ENCODE measurements at regions not wholly inside any gene's neighbourhood (a gene's known extent, or its start where the extent isn't known, plus 50 kb on each side); places are given as distances from the start of the nearest gene placed in this dataset.

DNA sequence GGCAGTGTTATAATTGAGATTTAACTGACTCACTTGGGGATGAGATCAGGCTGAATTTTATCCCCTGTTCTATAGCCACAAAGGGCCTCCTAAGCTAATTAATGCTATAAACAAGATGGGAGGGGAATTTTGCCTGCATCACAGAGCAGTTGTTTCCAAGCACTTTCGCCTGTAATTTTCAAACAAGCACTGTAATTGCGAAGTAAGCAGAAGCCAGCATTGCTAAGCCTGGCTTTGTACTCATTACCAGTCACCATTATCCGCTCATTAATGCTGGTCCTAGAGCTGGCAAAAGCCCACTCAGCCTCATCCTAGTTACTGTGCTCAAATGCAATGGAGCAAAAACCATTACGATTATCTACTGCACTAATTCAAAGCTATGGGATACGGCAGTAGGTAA lies 356.6 kb upstream of the UBE2E2 start:
- TF ChIP-seq POLR2A (IDR thresholded peaks at IDR 0.05; ENCODE audit: low read depth, low read length), result no peak
- no peak for TF ChIP-seq TAF1 (IDR thresholded peaks at IDR 0.05; ENCODE audit: low read depth, low read length)
- TF ChIP-seq POU2F2 (IDR thresholded peaks at IDR 0.05; ENCODE audit: low read depth, low read length), result no peak
- TF ChIP-seq POLR2AphosphoS5 (IDR thresholded peaks at IDR 0.05; ENCODE audit: low read depth, low read length), result no peak
- no peak for TF ChIP-seq SPI1 (IDR thresholded peaks at IDR 0.05; ENCODE audit: low read depth, low read length)

Measured in GM12891 (cell line).